ENCODE measurements at regions not wholly inside any gene's neighbourhood (a gene's known extent, or its start where the extent isn't known, plus 50 kb on each side); places are given as distances from the start of the nearest gene placed in this dataset.

- TF ChIP-seq CTCF (IDR thresholded peaks at IDR 0.05; ENCODE audit: low read depth, low read length, missing control alignments) = no peak
- Histone ChIP-seq H3K27me3 (replicated peaks) (no peaks in the 10 kb centered on the region), H3K27ac (no peak overlapping the region), H3K36me3 (replicated peaks) (no peaks in the 10 kb centered on the region), H3K4me3 (ENCODE audit: low read depth, low read length) (no peak overlapping the region)
- no peak for DNase-seq
- in situ Hi-C loops (cut with HindIII; ENCODE audit: low pct_ligation_motif_present, low sequenced_read_pairs) = no loop called here
Observed at GRCh38 chr1:25099343-25099951, 132.9 kb downstream of the SYF2 start.

GRCh38 chr1:25098717-25099116, 133.6 kb downstream of the SYF2 start:
- in situ Hi-C loops (cut with HindIII; ENCODE audit: low pct_ligation_motif_present, low sequenced_read_pairs) = no loop called here
- H3K27ac ChIP-seq = no peak overlapping the region
- no peaks in the 10 kb centered on the region for H3K36me3 ChIP-seq (replicated peaks)
- DNase-seq = no peak
- no peak overlapping the region for H3K4me3 ChIP-seq (ENCODE audit: low read depth, low read length)
- no peak for TF ChIP-seq CTCF (IDR thresholded peaks at IDR 0.05; ENCODE audit: low read depth, low read length, missing control alignments)
- H3K27me3 ChIP-seq (replicated peaks) = no peaks in the 10 kb centered on the region

- H3K36me3 ChIP-seq (replicated peaks) = no peaks in the 10 kb centered on the region
- no peak for TF ChIP-seq CTCF (IDR thresholded peaks at IDR 0.05; ENCODE audit: low read depth, low read length, missing control alignments)
- no peak overlapping the region for H3K4me3 ChIP-seq (ENCODE audit: low read depth, low read length)
- H3K27ac ChIP-seq = no peak overlapping the region
- no peak for DNase-seq
- no peaks in the 10 kb centered on the region for H3K27me3 ChIP-seq (replicated peaks)
- in situ Hi-C loops (cut with HindIII; ENCODE audit: low pct_ligation_motif_present, low sequenced_read_pairs) = no loop called here
Observed at GRCh38 chr1:25096307-25097150, 135.8 kb downstream of the SYF2 start.

- in situ Hi-C loops (cut with HindIII; ENCODE audit: low pct_ligation_motif_present, low sequenced_read_pairs) = no loop called here
- H3K27ac ChIP-seq = no peak overlapping the region
- H3K4me3 ChIP-seq (ENCODE audit: low read depth, low read length) = no peak overlapping the region
Observed at GRCh38 chr1:25095635-25096200, 136.6 kb downstream of the SYF2 start.

GRCh38 chr1:25094995-25095394, 137.3 kb downstream of the SYF2 start:
- in situ Hi-C loops (cut with HindIII; ENCODE audit: low pct_ligation_motif_present, low sequenced_read_pairs) = no loop called here

More at GRCh38 chr1:25095635-25096200, 136.6 kb downstream of the SYF2 start:
- Histone ChIP-seq H3K36me3 (replicated peaks) (no peaks in the 10 kb centered on the region), H3K27me3 (replicated peaks) (no peaks in the 10 kb centered on the region)
- no peak for TF ChIP-seq CTCF (IDR thresholded peaks at IDR 0.05; ENCODE audit: low read depth, low read length, missing control alignments)
- DNase-seq = no peak

More at GRCh38 chr1:25094995-25095394, 137.3 kb downstream of the SYF2 start:
- no peak for TF ChIP-seq CTCF (IDR thresholded peaks at IDR 0.05; ENCODE audit: low read depth, low read length, missing control alignments)
- no peak for DNase-seq
- no peak overlapping the region for H3K4me3 ChIP-seq (ENCODE audit: low read depth, low read length)
- H3K27ac ChIP-seq = no peak overlapping the region
- H3K27me3 ChIP-seq (replicated peaks) = no peaks in the 10 kb centered on the region
- H3K36me3 ChIP-seq (replicated peaks) = no peaks in the 10 kb centered on the region
